ENCODE measurements at regions not wholly inside any gene's neighbourhood (a gene's known extent, or its start where the extent isn't known, plus 50 kb on each side); places are given as distances from the start of the nearest gene placed in this dataset.

- no peaks in the 10 kb centered on the region for H3K27me3 ChIP-seq
- intact Hi-C loops (cut with DNase I): no loop called here
- no peak overlapping the region for H3K27ac ChIP-seq
- no peaks in the 10 kb centered on the region for H3K36me3 ChIP-seq
- no peaks in the 10 kb centered on the region for H3K9me3 ChIP-seq
- no peak for DNase-seq (ENCODE audit: low spot score in 2 of 2)
- no peak for TF ChIP-seq CTCF (IDR thresholded peaks at IDR 0.05)
- no peak overlapping the region for H3K4me3 ChIP-seq
- H3K4me1 ChIP-seq: no peaks in the 10 kb centered on the region
Observed at GRCh38 chr2:56754627-56755026, 570.8 kb downstream of the CCDC85A start.

- Histone ChIP-seq H3K36me3 (no peaks in the 10 kb centered on the region), H3K9me3 (no peaks in the 10 kb centered on the region), H3K4me3 (no peak overlapping the region), H3K27ac (no peak overlapping the region), H3K4me1 (no peaks in the 10 kb centered on the region), H3K27me3 (no peaks in the 10 kb centered on the region)
- TF ChIP-seq CTCF (IDR thresholded peaks at IDR 0.05): no peak
- DNase-seq (ENCODE audit: low spot score in 2 of 2): no peak
- intact Hi-C loops (cut with DNase I): no loop called here
Observed at GRCh38 chr2:56757884-56758545, 574.2 kb downstream of the CCDC85A start.

- no peaks in the 10 kb centered on the region for H3K27me3 ChIP-seq
- intact Hi-C loops (cut with DNase I): no loop called here
Observed at GRCh38 chr2:56763683-56764082, 579.9 kb downstream of the CCDC85A start.

GRCh38 chr2:56768973-56769372, 585.2 kb downstream of the CCDC85A start:
- intact Hi-C loops (cut with DNase I): no loop called here
- no peaks in the 10 kb centered on the region for H3K36me3 ChIP-seq
- no peaks in the 10 kb centered on the region for H3K4me1 ChIP-seq
- DNase-seq (ENCODE audit: low spot score in 2 of 2): no peak
- H3K27me3 ChIP-seq: no peaks in the 10 kb centered on the region
- H3K27ac ChIP-seq: no peak overlapping the region
- no peak for TF ChIP-seq CTCF (IDR thresholded peaks at IDR 0.05)
- no peak overlapping the region for H3K4me3 ChIP-seq
- H3K9me3 ChIP-seq: no peaks in the 10 kb centered on the region

More at GRCh38 chr2:56763683-56764082, 579.9 kb downstream of the CCDC85A start:
- H3K4me1 ChIP-seq: no peaks in the 10 kb centered on the region
- no peak for TF ChIP-seq CTCF (IDR thresholded peaks at IDR 0.05)
- no peak for DNase-seq (ENCODE audit: low spot score in 2 of 2)
- H3K36me3 ChIP-seq: no peaks in the 10 kb centered on the region
- no peak overlapping the region for H3K27ac ChIP-seq
- H3K4me3 ChIP-seq: no peak overlapping the region
- H3K9me3 ChIP-seq: no peaks in the 10 kb centered on the region

GRCh38 chr2:56770490-56770889, 586.7 kb downstream of the CCDC85A start:
- no peak overlapping the region for H3K27ac ChIP-seq
- no peaks in the 10 kb centered on the region for H3K36me3 ChIP-seq
- intact Hi-C loops (cut with DNase I): no loop called here
- DNase-seq (ENCODE audit: low spot score in 2 of 2): no peak
- H3K4me1 ChIP-seq: no peaks in the 10 kb centered on the region
- no peak for TF ChIP-seq CTCF (IDR thresholded peaks at IDR 0.05)
- H3K27me3 ChIP-seq: no peaks in the 10 kb centered on the region
- H3K9me3 ChIP-seq: no peaks in the 10 kb centered on the region
- H3K4me3 ChIP-seq: no peak overlapping the region

GRCh38 chr2:56784046-56784445, 600.3 kb downstream of the CCDC85A start:
- Histone ChIP-seq H3K4me3 (no peak overlapping the region), H3K27me3 (no peaks in the 10 kb centered on the region), H3K4me1 (no peaks in the 10 kb centered on the region), H3K9me3 (no peaks in the 10 kb centered on the region), H3K27ac (no peak overlapping the region), H3K36me3 (no peaks in the 10 kb centered on the region)
- TF ChIP-seq CTCF (IDR thresholded peaks at IDR 0.05): no peak
- DNase-seq (ENCODE audit: low spot score in 2 of 2): no peak
- intact Hi-C loops (cut with DNase I): no loop called here
